Amniotic stem cell (primary cell): ENCODE measurements at regions not wholly inside any gene's neighbourhood (a gene's known extent, or its start where the extent isn't known, plus 50 kb on each side); places are given as distances from the start of the nearest gene placed in this dataset.

Experiments used
- DNase-seq: peaks from one replicate; lab custom pipeline; 2025; lab: John Stamatoyannopoulos, UW

GRCh38 chr9:16343249-16344237 is 526.9 kb downstream of the BNC2 start:
- no peak for DNase-seq

GRCh38 chr9:16344343-16344742 is 526.1 kb downstream of the BNC2 start:
- DNase-seq: peak; percentile 51

DNA sequence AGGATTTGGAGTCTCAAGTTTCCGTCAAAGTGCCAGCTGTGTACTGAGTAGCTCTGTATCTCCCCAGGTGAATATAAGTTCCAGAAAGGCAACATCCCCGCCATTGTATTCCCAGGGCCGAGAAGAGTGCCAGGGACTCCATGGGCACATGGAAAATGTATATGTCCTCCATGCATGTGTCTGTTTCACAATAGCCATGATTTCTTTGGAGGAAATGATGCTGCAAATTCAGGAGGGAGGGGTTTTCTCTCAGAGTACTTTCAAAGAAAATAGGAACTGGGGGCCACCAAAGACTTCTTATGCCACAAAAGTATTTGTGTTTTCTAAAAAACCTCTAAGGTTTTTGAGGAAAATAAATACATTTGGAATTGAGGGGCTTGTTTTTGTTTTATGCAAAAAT is 524.6 kb downstream of the BNC2 start:
- no peak for DNase-seq

DNA sequence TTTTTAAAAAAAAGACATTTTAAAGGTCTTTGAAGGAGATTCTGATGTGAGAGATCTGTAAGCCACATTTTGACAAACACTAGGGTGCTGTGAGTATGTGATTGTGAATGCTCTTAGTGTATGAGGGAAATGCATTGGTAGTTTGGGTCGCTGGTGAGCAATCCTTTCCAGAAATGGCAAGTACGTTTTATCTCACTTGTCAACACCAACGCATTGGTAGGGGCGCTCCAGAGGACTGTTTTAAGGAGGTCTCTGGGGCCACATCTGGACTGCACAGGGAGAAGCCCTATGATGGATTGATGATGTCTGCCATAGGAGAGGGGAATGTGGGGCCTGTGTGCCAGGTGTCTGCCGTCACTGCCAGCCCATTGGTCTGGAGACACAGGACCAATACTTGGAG is 522.6 kb downstream of the BNC2 start:
- DNase-seq: no peak

DNA sequence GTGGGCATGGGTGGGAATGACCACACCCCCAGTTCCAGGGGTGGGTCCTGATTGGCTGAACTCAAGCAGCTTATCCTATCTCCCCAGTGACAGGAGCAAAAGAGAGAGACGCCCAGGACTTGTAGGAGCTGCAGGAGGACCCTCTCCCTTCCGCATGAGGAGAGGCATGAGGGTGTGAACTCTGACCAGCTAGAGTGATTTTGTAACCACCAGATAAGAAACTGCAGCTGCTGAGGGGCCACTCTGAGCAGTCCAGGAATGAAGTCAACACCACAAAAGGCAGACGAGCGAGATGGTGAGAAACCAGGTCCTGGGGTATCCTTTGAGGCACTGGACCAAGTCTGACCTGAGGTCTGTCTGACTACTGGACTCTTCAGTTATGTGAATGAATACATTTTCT is 521.9 kb downstream of the BNC2 start:
- no peak for DNase-seq

DNA sequence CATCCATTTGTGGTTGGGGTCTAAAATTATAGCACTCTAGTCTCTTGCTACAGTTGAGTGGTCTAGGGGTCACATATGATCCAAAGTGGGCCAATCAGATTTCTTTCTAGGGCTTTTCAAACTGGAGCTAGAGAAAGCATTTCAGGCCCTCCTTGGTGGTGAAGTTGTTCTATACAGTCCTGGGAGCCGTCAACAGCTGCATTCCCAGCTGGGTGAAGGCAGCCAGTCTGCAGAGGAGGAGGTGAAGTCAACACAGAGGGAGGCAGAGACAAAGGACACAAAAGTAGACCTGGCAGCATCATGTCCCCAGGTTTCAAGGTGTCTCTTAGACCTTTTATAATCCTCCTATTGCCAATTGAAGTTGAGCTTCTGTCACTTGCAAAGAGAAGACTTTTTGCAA is 518.2 kb downstream of the BNC2 start:
- DNase-seq: no peak

GRCh38 chr9:16352791-16353401 is 517.6 kb downstream of the BNC2 start:
- DNase-seq: no peak

- DNase-seq: no peak
These were observed 514.2 kb downstream of the BNC2 start for GRCh38 chr9:16356196-16356765.

GRCh38 chr9:16357828-16358227 is 512.6 kb downstream of the BNC2 start:
- DNase-seq: no peak

- no peak for DNase-seq
These were observed 511.7 kb downstream of the BNC2 start for GRCh38 chr9:16358751-16359150.
